Ishikawa (cell line): ENCODE measurements at regions not wholly inside any gene's neighbourhood (a gene's known extent, or its start where the extent isn't known, plus 50 kb on each side); places are given as distances from the start of the nearest gene placed in this dataset.
A peak's percentile ranks its signal among the peaks of the same experiment; 100 is the strongest.

Source experiments
- CEBPB ChIP-seq: IDR thresholded peaks from 2 replicates; pipeline ENCODE4 v1.6.1; 2012
- CREB1 ChIP-seq: IDR thresholded peaks from 2 replicates; pipeline ENCODE4 v1.6.1; 2012; ENCODE audit warnings: low read depth
- EGR1 ChIP-seq: IDR thresholded peaks from 2 replicates; pipeline ENCODE4 v1.6.1; 2012
- EP300 ChIP-seq: IDR thresholded peaks from 2 replicates; pipeline ENCODE4 v1.6.1; 2012; ENCODE audit warnings: borderline replicate concordance
- FOXM1 ChIP-seq: IDR thresholded peaks from 2 replicates; pipeline ENCODE4 v1.6.1; 2012; ENCODE audit warnings: low read depth, borderline replicate concordance
- MAX ChIP-seq: IDR thresholded peaks from 2 replicates; pipeline ENCODE4 v1.6.1; 2012
- NFIC ChIP-seq: IDR thresholded peaks from 2 replicates; pipeline ENCODE4 v1.6.1; 2012
- RAD21 ChIP-seq: IDR thresholded peaks from 2 replicates; pipeline ENCODE4 v1.6.1; 2012; ENCODE audit warnings: low read depth
- REST ChIP-seq: IDR thresholded peaks from 2 replicates; pipeline ENCODE4 v1.6.1; 2012; ENCODE audit warnings: low read depth, mild to moderate bottlenecking
- TAF1 ChIP-seq: IDR thresholded peaks from 2 replicates; pipeline ENCODE4 v1.6.1; 2012; ENCODE audit warnings: low read depth, mild to moderate bottlenecking
- TCF12 ChIP-seq: IDR thresholded peaks from 2 replicates; pipeline ENCODE4 v1.6.1; 2012; ENCODE audit warnings: low read depth
- TEAD4 ChIP-seq: IDR thresholded peaks from 2 replicates; pipeline ENCODE4 v1.6.1; 2012
- USF1 ChIP-seq: IDR thresholded peaks from 2 replicates; pipeline ENCODE4 v1.6.1; 2012
- YY1 ChIP-seq: IDR thresholded peaks from 2 replicates; pipeline ENCODE4 v1.6.1; 2012; ENCODE audit warnings: low read depth
- ZBTB7A ChIP-seq: IDR thresholded peaks from 2 replicates; pipeline ENCODE4 v1.6.1; 2012; ENCODE audit warnings: low read depth

GRCh38 chr10:125316436-125316835 lies 156.1 kb upstream of the CTBP2 start:
- TF ChIP-seq NFIC, result no peak
- TF ChIP-seq TAF1, result no peak
- no peak for TF ChIP-seq EGR1
- TF ChIP-seq ZBTB7A, result no peak
- TF ChIP-seq EP300, result 0 out of 2 replicates have a peak, but pooled peaks have one; percentile 67
- no peak for TF ChIP-seq REST
- 0 out of 2 replicates have a peak, but pooled peaks have one; percentile 27 for TF ChIP-seq USF1
- TF ChIP-seq MAX, result no peak; the same call in 1 of the 2 replicates
- peak; percentile 25; the same call in 1 of the 2 replicates for TF ChIP-seq FOXM1
- TF ChIP-seq TEAD4, result peak; percentile 59
- no peak for TF ChIP-seq RAD21
- peak; percentile 64; the same call in 1 of the 2 replicates for TF ChIP-seq TCF12
- no peak for TF ChIP-seq CREB1
- no peak for TF ChIP-seq YY1
- no peak for TF ChIP-seq CEBPB

GRCh38 chr10:125300937-125301336 lies 140.6 kb upstream of the CTBP2 start:
- TF ChIP-seq CREB1, result no peak
- no peak for TF ChIP-seq TAF1
- TF ChIP-seq YY1, result no peak
- TF ChIP-seq MAX, result no peak
- no peak for TF ChIP-seq NFIC
- TF ChIP-seq ZBTB7A, result no peak
- TF ChIP-seq EP300, result no peak
- no peak for TF ChIP-seq TEAD4
- TF ChIP-seq CEBPB, result no peak
- TF ChIP-seq EGR1, result no peak
- TF ChIP-seq REST, result no peak
- no peak for TF ChIP-seq USF1
- no peak for TF ChIP-seq RAD21
- no peak for TF ChIP-seq TCF12
- TF ChIP-seq FOXM1, result no peak

GRCh38 chr10:125299461-125299860 lies 139.1 kb upstream of the CTBP2 start:
- no peak for TF ChIP-seq REST
- no peak for TF ChIP-seq TAF1
- no peak for TF ChIP-seq CEBPB
- no peak for TF ChIP-seq YY1
- TF ChIP-seq EGR1, result no peak
- peak; percentile 67 for TF ChIP-seq NFIC
- no peak for TF ChIP-seq ZBTB7A
- no peak for TF ChIP-seq USF1
- TF ChIP-seq RAD21, result no peak
- TF ChIP-seq CREB1, result no peak
- no peak; the same call in 1 of the 2 replicates for TF ChIP-seq EP300
- no peak for TF ChIP-seq MAX
- 0 out of 2 replicates have a peak, but pooled peaks have one; percentile 20 for TF ChIP-seq FOXM1
- no peak for TF ChIP-seq TCF12
- 0 out of 2 replicates have a peak, but pooled peaks have one; percentile 20 for TF ChIP-seq TEAD4

GRCh38 chr10:125296598-125296997 lies 136.2 kb upstream of the CTBP2 start:
- TF ChIP-seq TEAD4 (no peak), YY1 (no peak), EP300 (no peak), EGR1 (no peak), FOXM1 (no peak), ZBTB7A (no peak), USF1 (no peak), RAD21 (no peak), MAX (no peak), CEBPB (no peak), REST (no peak), CREB1 (no peak), TAF1 (no peak), TCF12 (no peak), NFIC (no peak)
